ENCODE measurements at regions not wholly inside any gene's neighbourhood (a gene's known extent, or its start where the extent isn't known, plus 50 kb on each side); places are given as distances from the start of the nearest gene placed in this dataset.
"Not testable (repeated sequence)": the region's sequence is repeated elsewhere in the genome, so short reads cannot be mapped to it uniquely, and the experiment has no call there.

GRCh38 chr3:72535772-72536171 lies 312.5 kb downstream of the SHQ1 start:
- DNase-seq (ENCODE audit: low read depth) = no peak

- no peak for DNase-seq (ENCODE audit: low read depth)
Measured at GRCh38 chr3:72533591-72534473, 314.4 kb downstream of the SHQ1 start.

- no peak for DNase-seq (ENCODE audit: low read depth)
Measured at GRCh38 chr3:72530426-72530825, 317.8 kb downstream of the SHQ1 start.

GRCh38 chr3:72529081-72529480 lies 319.2 kb downstream of the SHQ1 start:
- no peak for DNase-seq (ENCODE audit: low read depth)

GRCh38 chr3:72523429-72524151 lies 324.7 kb downstream of the SHQ1 start:
- peak; percentile 45 for DNase-seq (ENCODE audit: low read depth)

GRCh38 chr3:72520690-72521308 lies 327.4 kb downstream of the SHQ1 start:
- no peak for DNase-seq (ENCODE audit: low read depth)

- DNase-seq (ENCODE audit: low read depth) = no peak
Measured at GRCh38 chr3:72519946-72520604, 328.2 kb downstream of the SHQ1 start.

- no peak for DNase-seq (ENCODE audit: low read depth)
Measured at GRCh38 chr3:72517921-72518424, 330.3 kb downstream of the SHQ1 start.

GRCh38 chr3:72517336-72517735 lies 330.9 kb downstream of the SHQ1 start:
- no peak for DNase-seq (ENCODE audit: low read depth)

- no peak for DNase-seq (ENCODE audit: low read depth)
Measured at GRCh38 chr3:72516361-72516760, 331.9 kb downstream of the SHQ1 start.

GRCh38 chr3:72515941-72516340 lies 332.3 kb downstream of the SHQ1 start:
- no peak for DNase-seq (ENCODE audit: low read depth)

- DNase-seq (ENCODE audit: low read depth) = no peak
Measured at GRCh38 chr3:72515281-72515680, 333.0 kb downstream of the SHQ1 start.

- DNase-seq (ENCODE audit: low read depth) = no peak
Measured at GRCh38 chr3:72510247-72510646, 338.0 kb downstream of the SHQ1 start.

- DNase-seq (ENCODE audit: low read depth) = no peak
Measured at GRCh38 chr3:72505539-72506405, 342.5 kb downstream of the SHQ1 start.

GRCh38 chr3:72497501-72497900 lies 350.7 kb downstream of the SHQ1 start:
- DNase-seq (ENCODE audit: low read depth) = not testable (repeated sequence)

GRCh38 chr3:72496051-72496670 lies 352.1 kb downstream of the SHQ1 start:
- no peak for DNase-seq (ENCODE audit: low read depth)

GRCh38 chr3:72494626-72495025 lies 353.6 kb downstream of the SHQ1 start:
- DNase-seq (ENCODE audit: low read depth) = no peak

GRCh38 chr3:72494130-72494529 lies 354.1 kb downstream of the SHQ1 start:
- DNase-seq (ENCODE audit: low read depth) = peak; percentile 11

- no peak for DNase-seq (ENCODE audit: low read depth)
Measured at GRCh38 chr3:72492240-72492639, 356.0 kb downstream of the SHQ1 start.

GRCh38 chr3:72490688-72491435 lies 357.4 kb downstream of the SHQ1 start:
- DNase-seq (ENCODE audit: low read depth) = no peak
